Iris pigment epithelial cell (primary cell): ENCODE measurements at regions not wholly inside any gene's neighbourhood (a gene's known extent, or its start where the extent isn't known, plus 50 kb on each side); places are given as distances from the start of the nearest gene placed in this dataset.

ENCODE experiments used
- DNase-seq: peaks from one replicate; pipeline ENCODE4 v3.0.0-alpha.2; 2011; ENCODE audit warnings: low read depth

- no peak for DNase-seq
Measured at GRCh38 chr1:22376546-22376945, 75.1 kb upstream of the ZBTB40 start.

- peak; percentile 15 for DNase-seq
Measured at GRCh38 chr1:22376976-22377375, 74.7 kb upstream of the ZBTB40 start.

GRCh38 chr1:22379566-22379965 lies 72.1 kb upstream of the ZBTB40 start:
- DNase-seq, result no peak

GRCh38 chr1:22380024-22380785 lies 71.4 kb upstream of the ZBTB40 start:
- DNase-seq, result peak; percentile 19

- no peak for DNase-seq
Measured at GRCh38 chr1:22383526-22384294, 67.9 kb upstream of the ZBTB40 start.

GRCh38 chr1:22385537-22385936 lies 66.1 kb upstream of the ZBTB40 start:
- DNase-seq, result no peak

GRCh38 chr1:22386774-22387173 lies 64.9 kb upstream of the ZBTB40 start:
- DNase-seq, result no peak

- no peak for DNase-seq
Measured at GRCh38 chr1:22387919-22388580, 63.6 kb upstream of the ZBTB40 start.

- peak; percentile 50 for DNase-seq
Measured at GRCh38 chr1:22388671-22389450, 62.8 kb upstream of the ZBTB40 start.

- no peak for DNase-seq
Measured at GRCh38 chr1:22393587-22393986, 58.1 kb upstream of the ZBTB40 start.

GRCh38 chr1:22398656-22399420 lies 52.8 kb upstream of the ZBTB40 start:
- DNase-seq, result no peak

- no peak for DNase-seq
Measured at GRCh38 chr1:22399421-22400091, 52.1 kb upstream of the ZBTB40 start.
